ENCODE measurements at regions not wholly inside any gene's neighbourhood (a gene's known extent, or its start where the extent isn't known, plus 50 kb on each side); places are given as distances from the start of the nearest gene placed in this dataset.
"Not testable (repeated sequence)": the region's sequence is repeated elsewhere in the genome, so short reads cannot be mapped to it uniquely, and the experiment has no call there.

GRCh38 chr9:42656789-42657188 lies 473.3 kb downstream of the SPATA31A6 start:
- TF ChIP-seq POLR2A (IDR thresholded peaks at IDR 0.05; ENCODE audit: low read depth, low read length); POLR2AphosphoS5 (IDR thresholded peaks at IDR 0.05; ENCODE audit: low read depth, low read length); PAX5 (IDR thresholded peaks at IDR 0.05; ENCODE audit: insufficient read depth, low read length, severe bottlenecking); SPI1 (IDR thresholded peaks at IDR 0.05; ENCODE audit: low read depth, low read length): not testable (repeated sequence)

All from GM12891 (cell line).